ENCODE measurements at regions not wholly inside any gene's neighbourhood (a gene's known extent, or its start where the extent isn't known, plus 50 kb on each side); places are given as distances from the start of the nearest gene placed in this dataset.
"Not testable (repeated sequence)": the region's sequence is repeated elsewhere in the genome, so short reads cannot be mapped to it uniquely, and the experiment has no call there.

GRCh38 chr1:234787011-234787584 is 177.1 kb upstream of the IRF2BP2 start:
- TF ChIP-seq CTCF, POLR2AphosphoS5, EP300 (IDR thresholded peaks at IDR 0.05): not testable (repeated sequence)
